ENCODE measurements at regions not wholly inside any gene's neighbourhood (a gene's known extent, or its start where the extent isn't known, plus 50 kb on each side); places are given as distances from the start of the nearest gene placed in this dataset.

DNA sequence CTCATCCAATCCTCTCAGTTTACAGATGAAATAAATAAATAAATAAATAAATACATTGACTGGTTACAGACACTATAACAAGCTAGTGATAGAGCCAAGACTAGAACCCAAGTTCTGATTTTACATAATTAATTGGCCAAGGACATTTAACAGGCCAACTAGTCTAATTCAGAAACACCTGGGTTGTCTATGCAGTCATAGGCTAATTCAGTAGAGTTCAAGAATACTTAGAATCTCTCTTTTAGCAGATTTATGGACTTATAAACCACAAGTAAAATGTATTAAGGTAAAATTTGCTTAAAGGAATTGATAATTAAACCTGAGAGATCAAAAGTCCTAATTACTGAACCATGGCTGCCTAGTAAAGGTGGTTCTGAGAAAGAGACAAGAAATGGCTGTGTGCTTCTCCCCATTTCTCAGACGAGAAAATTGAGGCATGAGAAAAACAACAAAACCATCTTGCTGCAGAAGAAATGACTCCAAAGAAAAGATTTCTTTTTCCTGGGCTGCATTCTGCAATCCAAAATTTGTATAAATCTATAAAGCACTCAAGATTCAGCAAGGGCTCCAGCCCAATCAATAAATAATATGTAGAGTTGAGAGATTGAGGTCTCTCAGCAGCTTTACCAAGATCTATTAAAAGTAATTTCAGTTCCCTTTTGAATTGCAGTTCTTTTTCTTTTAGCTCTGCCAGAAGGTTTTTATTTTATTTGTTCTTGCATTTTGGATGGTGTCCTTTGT, 98.3 kb downstream of the DUSP10 start:
- no peak for DNase-seq (ENCODE audit: low read depth)

DNA sequence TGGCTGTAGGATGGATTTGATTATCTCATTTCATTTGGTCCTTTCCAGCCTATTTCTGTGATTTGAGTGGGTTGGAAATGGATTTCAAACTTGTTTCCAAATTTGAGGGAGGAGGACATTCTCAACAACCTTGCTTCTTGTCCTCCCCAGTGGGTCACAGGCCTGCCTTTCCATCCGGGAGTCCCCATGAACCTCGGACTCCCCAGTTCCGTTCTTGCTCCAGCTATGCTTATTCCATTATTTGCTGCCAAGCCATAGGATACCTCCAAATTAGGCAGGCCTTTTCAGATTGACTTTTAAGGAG, 97.8 kb downstream of the DUSP10 start:
- no peak for DNase-seq (ENCODE audit: low read depth)

- DNase-seq (ENCODE audit: low read depth) = no peak
Measured at GRCh38 chr1:221644663-221645258, 97.1 kb downstream of the DUSP10 start.

DNA sequence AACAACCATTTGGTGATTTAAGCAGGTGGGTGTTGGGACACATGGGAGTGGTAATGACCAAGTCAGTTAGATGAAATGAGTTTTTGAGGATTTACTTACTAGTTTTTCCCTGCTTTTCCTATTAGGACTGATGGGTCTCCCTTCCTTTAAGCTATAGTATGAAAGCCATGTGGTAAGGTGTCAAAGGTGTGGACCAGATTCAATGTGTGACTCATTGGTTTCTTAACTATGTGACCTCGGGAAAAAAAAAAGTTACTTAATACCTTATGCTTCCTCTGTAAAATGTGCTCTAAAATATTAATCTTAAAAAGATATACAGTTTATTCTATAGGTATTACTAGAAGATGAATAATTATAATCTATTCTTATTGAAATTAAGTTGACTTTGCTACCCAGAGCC, 93.7 kb downstream of the DUSP10 start:
- DNase-seq (ENCODE audit: low read depth) = no peak

All from myocyte (in vitro differentiated cells).